ENCODE measurements at regions not wholly inside any gene's neighbourhood (a gene's known extent, or its start where the extent isn't known, plus 50 kb on each side); places are given as distances from the start of the nearest gene placed in this dataset.

DNA sequence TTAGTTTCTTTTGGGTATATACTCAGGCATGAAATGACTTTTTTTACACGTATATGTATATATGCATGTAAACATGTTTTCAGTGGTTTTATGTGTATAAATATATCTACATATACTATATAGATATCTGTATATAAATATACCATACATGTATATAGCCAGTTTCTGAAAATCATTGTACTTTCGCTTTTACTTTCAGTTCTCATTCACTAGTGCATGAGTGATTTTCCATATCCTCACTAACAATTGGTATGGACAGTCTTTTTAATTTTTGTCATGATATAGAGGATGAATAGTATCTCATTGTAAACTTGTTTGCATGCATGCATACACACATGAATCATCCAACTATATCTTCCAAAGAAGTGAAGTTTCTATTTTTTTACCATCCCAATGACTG, 877.1 kb upstream of the CDH8 start:
- DNase-seq = no peak

DNA sequence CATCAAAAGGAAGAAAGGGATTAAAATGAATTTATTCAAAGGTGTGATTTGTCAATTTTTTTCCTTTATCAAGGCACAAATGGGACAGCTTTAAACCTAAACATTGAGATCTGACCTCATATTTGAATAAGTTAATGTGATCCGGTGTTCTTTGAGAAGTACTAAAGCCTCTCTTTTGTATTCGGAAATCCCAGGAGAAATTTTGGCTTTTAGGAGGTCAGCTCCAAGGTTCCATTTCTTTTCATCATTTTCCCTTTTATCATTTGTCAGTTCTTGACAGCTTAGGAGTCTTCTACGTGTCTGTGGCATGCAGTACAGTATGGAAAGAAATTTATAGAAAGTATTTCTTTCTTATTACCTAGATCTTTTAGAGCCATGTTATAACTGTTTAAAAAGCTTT, 873.4 kb upstream of the CDH8 start:
- no peak for DNase-seq

DNA sequence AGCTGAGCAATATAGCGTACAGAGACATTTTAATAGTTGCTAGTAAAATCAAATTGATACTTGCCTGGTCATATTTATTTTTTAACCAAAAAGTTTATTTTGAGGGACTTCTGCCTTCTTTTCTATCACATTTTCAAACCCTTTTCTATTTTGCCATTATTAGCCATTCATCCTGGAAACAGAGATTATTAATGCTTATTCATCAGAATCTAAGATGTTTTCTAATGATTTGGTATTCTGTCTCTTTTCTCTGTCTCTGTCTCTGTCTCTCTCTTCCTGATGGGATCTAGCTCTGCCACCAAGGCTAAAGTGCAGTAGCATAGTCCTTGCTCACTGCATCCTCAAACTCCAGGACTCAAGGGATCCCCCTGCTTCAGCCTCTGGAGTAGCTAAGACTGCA, 871.3 kb upstream of the CDH8 start:
- no peak for DNase-seq

DNA sequence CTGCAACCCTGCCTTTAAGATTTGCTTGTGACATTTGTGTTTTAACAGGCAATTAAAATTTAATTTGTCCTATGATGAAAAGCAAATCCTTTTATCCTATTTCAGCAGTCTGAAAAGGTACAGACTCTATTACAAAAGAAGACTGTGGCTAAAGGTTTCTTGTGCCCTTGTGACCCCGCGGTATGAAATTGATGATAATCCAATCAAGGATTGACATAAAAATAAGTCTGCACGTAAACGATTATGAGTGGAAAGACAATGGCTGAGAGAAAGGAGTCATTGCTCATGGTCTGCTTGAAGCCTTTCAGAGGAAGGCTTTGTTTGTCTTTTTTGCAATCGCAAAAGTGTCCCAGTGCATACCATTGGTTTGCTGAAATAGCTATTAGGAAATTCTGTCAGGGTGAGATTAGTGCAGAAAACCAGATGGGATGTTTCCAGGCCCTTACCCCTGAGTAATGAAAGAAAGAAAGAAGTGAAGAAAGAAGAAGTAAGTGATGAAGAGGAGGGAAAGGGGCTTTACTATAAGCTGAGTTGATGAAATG, 867.8 kb upstream of the CDH8 start:
- DNase-seq = no peak

DNA sequence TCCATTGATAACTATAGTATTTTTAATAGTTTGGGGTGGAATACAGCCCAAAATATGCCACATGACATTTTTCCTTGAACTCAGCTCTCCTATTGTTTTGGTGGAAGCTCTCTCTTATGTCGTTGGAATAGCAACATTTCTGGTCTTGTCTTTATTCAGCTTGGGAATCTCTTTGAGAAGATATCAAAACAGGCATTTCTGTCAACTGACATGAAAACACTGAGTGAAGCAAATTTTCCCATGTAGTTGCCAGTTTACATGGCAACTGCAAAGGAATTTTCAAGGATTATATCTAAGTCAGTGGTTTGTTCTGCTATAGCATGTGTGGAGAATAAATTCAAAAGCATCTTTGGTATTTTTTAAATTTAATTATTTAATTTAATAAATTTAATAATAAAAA, 863.5 kb upstream of the CDH8 start:
- no peak for DNase-seq

DNA sequence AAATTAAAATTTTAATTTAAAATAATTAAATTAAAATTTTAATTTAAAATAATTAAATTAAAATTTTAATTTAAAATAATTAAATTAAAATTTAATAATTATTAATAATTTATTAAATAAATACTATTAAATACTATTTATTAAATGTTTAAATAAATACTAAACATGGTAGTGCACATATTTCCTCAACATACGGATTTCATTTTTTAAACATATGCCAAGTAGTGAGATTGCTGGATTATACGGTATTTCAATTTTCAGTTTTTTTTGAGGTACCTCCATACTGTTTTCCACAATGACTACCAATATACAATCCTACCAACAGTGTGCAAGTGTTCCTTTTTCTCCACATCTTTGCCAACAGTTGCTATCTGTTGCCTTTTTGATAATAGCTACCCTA, 852.9 kb upstream of the CDH8 start:
- no peak for DNase-seq

DNA sequence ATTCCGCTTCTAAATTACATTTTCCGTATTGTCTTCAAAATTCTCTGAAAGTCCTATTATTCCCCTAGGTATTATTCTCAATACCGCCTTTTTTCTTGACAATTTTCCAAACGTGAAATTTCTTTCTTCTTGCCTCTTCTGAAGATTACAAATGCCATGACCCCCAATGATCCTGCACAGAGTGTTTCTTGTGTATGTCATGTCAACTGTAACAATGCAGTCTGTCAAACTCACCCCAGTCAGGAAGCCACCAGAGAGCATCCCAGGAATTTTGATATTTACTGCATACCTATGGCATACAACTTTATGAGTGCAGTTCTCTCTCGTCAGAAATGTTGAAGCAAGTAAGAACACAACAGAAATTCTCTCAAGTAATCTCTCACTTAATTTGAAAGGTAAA, 847.3 kb upstream of the CDH8 start:
- no peak for DNase-seq

DNA sequence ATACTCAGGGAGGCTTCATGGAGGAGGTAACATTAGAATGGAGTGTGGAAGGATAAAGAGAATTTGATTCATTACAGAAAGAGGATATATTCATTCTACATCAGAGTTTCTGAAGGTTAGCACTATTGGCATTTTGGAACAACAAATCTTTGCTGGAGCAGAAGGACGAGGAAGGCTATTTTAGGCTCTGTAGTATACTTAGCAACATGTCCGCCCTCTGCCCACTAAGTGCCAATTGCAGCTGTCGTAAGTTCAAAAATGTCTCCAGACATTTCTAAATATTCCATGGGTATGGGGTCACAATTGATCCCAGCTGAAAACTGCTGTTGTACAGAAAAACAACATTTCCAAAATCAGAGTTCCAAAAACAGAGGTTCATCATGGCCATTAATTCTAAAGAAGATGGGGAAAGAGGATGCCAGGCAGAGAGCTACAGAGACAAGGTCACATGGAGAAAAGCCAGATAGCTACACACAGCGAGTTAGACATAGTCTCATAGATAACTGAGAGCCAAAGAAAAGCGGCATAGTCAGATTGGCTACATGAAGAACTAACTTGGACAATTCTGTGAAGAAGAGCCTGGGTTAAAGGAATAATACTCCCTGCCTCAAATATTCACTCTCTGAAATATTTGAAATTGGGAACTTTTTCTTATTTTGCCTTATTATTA, 846.4 kb upstream of the CDH8 start:
- no peak for DNase-seq

DNA sequence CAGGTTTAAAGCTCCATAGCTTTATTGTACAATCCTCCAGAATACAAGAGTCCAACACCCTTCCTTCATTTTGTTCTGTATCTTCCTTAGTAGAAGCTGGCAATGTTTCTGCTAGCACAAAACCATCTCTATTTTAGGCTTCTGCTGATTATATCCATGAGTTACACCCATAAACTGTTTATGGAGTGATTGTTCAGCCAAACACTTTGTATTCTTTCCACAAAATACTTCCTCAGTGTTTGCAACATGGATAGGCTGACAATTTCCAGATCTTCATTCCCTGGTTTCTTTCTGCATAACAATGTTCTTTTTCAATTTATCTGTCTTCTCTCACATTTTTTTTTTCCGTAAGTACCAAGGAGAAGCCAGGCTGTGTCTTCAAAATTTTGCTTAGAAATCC, 839.9 kb upstream of the CDH8 start:
- DNase-seq = no peak

DNA sequence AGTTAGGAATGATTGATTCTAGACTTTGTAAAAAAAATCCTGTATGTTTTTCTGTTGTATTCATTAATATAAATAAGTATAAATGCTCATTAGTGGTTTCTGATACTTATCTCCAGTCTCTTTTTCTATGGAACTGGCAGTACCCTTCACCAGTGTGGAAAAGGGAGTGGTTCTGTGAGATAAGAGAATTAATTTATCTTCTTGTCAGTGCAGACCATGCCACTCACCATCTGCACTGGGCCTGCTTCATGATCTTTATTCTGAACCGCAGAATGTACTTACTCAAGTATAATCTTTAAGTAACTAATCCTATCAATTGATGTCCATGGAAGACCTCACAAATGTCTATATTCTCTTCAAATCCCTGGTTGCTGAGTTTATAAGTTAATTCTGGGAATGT, 836.1 kb upstream of the CDH8 start:
- DNase-seq = no peak

DNA sequence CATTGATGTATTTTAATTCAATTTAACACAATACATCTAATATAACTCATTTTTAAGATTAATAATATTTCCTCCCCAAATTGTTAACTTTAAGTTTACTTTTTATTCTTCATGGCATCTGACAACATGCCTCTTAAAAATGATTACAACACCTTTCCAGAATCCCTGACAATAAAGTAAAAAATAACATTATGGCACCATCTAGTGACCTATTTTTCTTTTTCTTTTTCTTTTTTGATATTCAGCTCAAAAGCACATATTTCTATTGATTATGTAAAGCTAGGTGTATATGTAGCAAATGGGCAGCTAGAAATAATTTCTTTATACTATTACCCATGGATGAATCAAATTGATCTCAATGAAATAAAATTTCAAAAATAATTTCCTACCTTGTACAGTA, 834.3 kb upstream of the CDH8 start:
- no peak for DNase-seq

DNA sequence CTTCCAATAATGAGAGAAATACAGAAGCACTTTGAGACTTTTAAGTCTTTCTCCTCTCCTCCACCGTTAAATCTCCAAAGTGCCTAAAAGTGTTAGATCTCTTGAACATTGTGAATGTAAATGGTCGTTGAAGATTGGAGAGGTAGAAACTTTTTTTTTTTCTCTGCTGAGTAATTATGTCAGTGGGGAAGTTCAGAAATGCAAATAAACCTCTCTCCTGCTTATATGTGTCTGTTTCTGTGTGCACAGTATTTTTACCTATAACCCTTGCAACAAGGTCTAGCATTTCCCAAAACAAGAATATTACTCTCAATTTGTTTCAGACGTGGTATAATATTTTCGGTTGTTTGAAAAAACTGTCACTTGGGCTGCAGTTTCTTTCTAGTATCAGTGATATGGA, 833.6 kb upstream of the CDH8 start:
- no peak for DNase-seq

DNA sequence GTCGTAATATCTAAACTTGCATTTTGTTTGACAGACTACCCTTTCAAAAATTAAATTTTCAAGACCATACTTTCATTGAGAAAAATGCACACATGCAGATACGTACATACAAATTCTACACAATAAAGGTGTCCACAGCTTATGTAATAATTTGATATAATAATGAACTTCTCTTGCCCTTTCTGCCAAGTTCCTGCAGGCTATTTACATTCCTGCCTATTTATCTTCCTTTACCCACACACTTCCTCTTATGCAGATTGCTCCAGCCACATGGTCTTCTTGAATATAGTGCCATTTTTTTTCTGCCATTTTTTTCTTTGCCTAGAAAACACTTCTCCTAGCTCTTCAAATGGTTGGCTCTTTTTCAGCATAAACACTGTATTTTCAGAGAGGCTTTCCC, 826.9 kb upstream of the CDH8 start:
- DNase-seq = no peak

DNA sequence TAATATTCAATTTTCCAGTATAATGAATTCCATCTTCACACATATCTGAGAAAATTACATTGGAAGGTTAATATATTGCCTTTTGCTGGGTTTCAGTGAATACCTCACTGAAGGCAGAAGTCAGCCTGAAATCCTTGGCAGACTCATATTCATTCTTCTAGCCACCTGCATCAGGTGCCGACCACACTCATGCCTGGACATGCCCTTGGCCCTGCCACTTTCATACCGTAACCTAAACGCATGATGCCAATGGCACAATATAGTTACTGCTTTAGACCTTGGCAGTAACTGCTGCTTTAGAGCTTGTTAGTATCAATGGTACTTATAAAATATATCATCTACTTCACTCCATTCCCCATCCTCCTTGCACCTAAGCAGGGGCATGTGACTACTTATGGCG, 817.6 kb upstream of the CDH8 start:
- no peak for DNase-seq

DNA sequence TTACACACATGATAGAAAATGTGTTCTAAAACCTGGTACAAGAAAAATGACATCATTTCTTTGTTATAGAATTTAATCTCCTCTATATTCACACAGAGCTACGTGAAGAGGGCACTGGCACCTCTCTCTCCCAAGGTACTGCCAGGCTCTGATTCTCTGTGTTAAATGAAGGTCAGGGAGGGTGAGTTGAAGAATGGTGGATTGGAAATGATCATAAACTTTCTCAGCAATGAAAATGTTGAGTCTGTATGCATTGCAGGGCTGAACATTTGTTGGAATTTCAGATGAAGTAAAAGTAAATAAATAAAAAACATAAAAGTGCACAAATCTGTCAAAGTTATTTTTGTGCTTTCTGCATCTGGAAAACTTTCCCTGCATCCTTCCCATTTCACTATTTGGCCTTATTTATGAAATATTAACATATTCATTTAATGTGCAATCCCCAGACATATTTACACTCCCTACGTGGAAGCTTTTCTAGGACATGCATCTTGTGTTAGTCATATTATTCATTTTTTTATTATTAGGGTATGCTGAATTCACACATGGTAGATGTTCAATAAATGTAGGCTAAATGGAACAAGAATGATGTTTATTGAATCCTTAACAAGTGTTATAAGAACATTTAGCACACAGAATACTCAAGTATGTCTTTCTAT, 810.3 kb upstream of the CDH8 start:
- DNase-seq = no peak

DNA sequence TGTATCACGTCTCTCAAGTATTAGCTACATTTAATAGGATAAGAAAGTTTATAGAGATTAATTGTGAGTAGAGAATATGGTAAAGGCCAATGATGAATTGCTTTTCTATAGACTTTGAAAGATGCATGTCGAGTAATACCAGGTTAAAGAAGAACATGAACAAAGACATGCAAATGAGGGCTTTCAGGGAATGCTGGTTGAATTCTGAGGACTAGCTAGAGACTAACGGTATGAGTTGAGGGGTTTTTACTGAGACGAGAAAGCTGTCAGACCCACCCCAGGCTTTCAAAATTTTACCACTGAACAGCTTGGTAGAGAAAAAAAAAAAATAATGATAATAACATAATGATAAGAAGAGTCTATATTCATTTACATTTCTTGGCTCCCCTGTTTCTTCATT, 796.0 kb upstream of the CDH8 start:
- DNase-seq = no peak

DNA sequence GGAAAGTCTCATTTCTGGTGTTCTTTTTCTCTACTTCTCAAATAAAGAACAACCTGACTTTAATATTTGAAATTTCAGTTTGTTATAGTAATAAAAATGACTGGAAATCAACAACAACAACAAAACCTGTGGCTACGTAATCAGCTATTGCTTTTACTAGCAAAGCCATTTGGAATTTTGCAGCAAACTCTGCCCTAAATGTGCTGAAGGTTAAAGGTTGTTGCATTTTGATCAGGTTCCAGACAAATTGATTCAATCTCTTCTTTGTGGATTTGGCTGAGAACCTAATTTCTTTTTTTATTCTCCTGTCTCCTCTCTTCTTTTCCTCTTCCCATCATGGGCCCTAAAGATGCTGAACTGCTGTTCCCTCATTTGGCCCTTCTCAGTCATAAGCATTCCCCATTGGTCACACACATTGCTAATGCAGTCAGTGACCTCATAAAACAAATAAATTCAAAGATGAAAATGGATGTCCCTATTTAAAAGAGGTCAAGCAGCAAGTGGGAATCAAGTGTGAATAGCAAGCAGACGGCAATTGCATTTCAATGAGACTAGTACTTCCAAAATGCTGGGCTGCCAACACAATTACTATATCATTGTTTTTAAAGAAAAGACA, 795.1 kb upstream of the CDH8 start:
- DNase-seq = no peak

DNA sequence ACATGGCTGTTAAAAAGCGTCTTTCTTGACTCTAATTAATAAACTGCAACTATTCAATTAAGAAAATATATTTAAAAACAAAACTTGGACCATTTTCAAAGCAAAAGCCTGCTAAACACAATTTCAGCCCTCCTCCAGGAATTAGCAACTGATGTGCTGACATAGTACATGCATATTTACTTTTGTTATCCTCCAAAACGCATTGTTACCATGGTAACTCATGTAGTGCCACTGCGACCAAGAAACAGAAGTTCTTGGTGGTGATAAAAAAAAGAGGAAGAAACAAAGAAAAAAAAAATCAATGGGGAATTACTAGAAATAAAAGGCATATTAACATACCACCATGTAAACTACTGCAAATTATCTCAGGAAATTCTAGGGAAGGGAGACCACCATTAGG, 793.4 kb upstream of the CDH8 start:
- no peak for DNase-seq

DNA sequence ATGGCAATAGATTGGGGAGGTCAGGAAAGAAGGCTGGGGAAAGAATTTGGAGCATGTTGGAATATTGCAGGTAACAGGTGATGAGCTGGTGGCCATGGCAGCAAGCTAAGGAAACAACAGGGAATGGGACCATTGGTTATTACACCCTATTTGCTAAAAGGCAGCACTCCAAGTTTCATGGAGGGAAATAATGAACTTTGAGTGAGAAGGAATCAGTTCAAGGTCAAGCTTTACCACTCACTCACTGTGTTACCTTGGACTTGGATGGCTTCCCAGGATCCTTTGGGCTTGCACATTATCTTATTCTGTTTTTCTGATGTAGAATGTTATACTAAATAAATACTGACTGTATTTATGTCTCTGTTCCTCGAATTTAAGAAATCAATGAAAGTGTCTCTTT, 792.8 kb upstream of the CDH8 start:
- no peak for DNase-seq

DNA sequence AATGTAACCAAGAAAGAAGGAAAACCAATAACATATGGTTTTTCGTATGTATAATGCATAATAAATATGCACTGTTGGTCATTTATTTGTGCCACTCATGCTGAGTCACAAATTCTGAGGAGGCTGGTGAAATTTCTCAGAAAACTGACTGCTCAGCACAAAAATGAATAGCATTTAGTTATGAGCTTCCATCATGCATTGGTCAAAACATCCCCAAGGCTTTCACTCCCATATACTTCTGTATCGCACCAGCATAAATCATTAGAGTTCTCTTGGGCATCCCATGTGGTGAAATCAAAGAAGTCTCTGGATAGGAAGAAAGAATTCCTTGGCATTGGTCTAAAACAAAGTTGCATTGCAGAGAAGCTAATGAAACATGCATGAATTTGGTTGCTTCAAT, 785.6 kb upstream of the CDH8 start:
- DNase-seq = no peak

DNA sequence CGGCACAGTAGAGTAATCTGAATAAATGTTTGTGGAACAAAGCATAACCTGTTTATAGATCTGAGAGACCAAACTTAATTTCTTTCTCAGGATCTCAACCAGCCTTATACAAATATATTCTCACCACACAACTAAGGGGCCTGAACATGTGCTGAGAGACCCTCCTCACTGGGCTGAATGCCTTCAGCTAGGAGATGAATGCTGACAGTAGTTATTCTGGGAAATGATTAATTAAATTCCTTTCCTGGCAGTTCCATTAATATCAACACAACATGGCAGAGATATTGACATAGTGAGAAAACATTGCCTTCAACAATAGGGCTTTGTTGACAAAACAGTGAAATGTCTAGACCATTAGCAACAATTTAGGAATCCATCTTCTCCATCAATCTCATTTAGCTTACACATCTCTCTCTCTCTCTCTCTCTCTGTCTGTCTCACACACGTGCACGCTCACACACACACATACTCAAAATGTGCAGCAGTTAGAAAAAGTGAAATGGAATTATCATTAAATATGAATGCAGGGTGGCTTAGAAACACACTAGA, 780.8 kb upstream of the CDH8 start:
- no peak for DNase-seq

DNA sequence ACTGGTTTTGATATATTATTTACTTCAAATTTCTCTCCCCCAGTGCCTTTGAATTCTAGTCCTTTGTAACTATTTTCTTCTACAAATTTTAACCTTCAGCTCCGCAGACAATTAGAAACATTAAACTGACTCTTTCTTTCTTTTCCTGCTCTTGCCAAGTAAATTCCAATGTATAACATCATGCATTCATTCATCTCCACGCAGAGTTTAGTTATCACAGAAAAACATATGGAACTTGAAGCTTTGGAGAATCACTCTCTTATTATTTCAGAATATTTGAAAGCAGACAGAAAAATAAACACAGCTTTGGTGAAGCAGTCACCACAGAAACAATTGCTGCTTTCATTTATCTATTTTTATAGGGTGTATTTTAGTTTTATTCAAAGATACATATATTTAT, 778.7 kb upstream of the CDH8 start:
- no peak for DNase-seq

DNA sequence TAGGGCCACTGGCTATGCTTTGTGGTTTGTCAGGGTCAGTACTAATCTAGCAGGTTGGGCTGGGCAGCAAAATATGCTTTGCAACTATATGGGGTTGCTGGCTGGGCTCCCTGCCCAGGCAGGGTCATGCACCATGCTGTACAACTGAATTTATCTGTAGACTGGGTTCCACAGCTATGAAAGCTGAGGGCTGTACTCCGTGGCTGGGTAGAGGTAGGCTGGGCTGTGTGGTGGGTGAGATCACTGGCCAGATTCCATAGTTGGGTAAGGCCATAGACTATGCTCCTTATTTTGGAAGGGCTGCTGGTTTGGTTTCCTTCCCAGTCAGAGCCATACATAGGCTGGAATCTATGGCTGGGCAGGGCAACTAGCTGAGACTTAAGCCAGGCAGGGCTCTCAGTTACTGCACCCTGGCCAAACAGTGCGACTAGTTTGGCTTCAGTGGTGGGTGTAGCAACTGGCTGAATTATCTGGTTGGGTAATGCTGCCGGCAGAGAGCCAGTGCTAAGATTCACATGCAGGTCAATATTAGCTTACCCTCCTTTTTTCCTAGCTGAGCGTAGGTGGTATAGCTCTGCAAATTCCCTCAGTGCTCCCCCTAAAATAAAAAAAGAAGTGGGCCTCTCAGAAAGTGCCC, 769.1 kb upstream of the CDH8 start:
- DNase-seq = no peak

DNA sequence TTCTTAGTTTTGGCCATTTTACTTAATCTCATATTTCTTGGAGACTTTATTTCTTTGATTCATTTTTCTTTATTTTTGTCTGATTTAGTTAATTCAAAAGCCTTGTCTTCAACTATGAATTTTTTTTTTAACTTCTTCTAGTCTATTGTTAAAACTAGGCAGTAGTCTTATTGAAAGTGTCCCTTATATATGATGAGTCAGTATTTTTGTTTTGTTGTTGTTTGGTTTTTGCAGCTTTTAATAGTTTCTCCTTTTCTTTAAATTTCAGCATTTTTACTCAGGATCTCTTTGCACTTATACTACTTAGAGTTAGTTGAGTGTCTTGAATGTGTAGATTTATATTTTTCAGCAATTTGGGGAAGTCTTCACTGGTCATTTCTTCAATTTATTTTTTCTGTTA, 758.5 kb upstream of the CDH8 start:
- no peak for DNase-seq
